ENCODE measurements at regions not wholly inside any gene's neighbourhood (a gene's known extent, or its start where the extent isn't known, plus 50 kb on each side); places are given as distances from the start of the nearest gene placed in this dataset.

DNA sequence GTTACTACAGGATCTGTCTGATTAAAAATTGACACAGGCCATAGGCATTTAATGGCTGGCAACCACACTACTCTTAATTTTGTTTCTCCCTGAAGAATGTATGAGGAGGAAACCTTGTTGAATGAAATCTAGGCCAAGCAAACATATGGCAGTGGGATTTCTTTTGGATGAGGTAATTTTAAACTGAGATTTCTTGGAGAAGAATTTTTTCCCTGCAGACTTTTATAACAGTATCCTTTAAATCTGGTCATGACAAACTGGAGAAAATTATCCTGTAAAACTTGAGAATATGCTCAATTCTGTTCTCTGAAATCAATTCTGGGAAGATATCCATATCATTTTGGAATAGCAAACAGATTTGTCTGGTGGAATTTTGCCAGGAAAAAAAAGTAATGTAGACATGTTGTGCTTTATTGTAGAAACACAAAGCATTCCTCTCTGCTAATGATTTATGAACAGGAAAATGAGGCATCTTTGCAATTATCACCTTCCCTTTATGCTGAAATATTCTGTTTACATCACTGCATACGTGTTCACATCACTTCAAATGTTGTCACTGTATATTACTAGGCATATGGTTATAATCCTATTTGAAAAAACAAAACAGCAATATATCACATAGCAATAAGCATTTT, 108.3 kb upstream of the ARSJ start:
- Histone ChIP-seq H3K4me2 (ENCODE audit: insufficient read depth in 1 of 2, low read depth in 2 of 2, low read length in 2 of 2) (no peak overlapping the region), H3K4me3 (ENCODE audit: extremely low read depth in 1 of 4, insufficient read depth in 2 of 4, low read depth in 3 of 4, low read length in 4 of 4) (no peak overlapping the region), H3K23ac (ENCODE audit: insufficient read length) (no peak overlapping the region), H3K56ac (replicated peaks; ENCODE audit: insufficient read length, low read depth, low read length) (no peak overlapping the region), H4K91ac (replicated peaks; ENCODE audit: insufficient read length, low read length) (no peak overlapping the region), H2BK20ac (ENCODE audit: low read length) (no peak overlapping the region), H4K8ac (ENCODE audit: extremely low read depth, insufficient read depth, low read length) (no peak overlapping the region), H2BK12ac (ENCODE audit: low read depth, low read length) (no peak overlapping the region), H3K9me3 (ENCODE audit: insufficient read depth in 2 of 2, low read depth in 1 of 2, low read length in 1 of 2) (peaks cover 3 to 6% of the 10 kb centered on the region in 2 experiments; a peak in 2 of 4 replicates), H2BK15ac (ENCODE audit: low read length) (no peak overlapping the region), H2BK120ac (replicated peaks; ENCODE audit: low read depth, low read length) (no peak overlapping the region), H3K14ac (ENCODE audit: insufficient read length) (no peak overlapping the region), H3K79me2 (ENCODE audit: control insufficient read depth in 1 of 2, insufficient read depth in 2 of 2, low read length in 2 of 2) (no peaks in the 10 kb centered on the region), H3K36me3 (ENCODE audit: control insufficient read depth in 2 of 4, insufficient read depth in 4 of 4, low read length in 3 of 4) (no peaks in the 10 kb centered on the region), H3K18ac (ENCODE audit: extremely low read depth, low read length) (no peak overlapping the region), H3K9ac (replicated peaks in 1 of 4; ENCODE audit: extremely low read depth in 1 of 4, low read depth in 3 of 4, low read length in 3 of 4) (no peak overlapping the region), H2BK5ac (ENCODE audit: low read depth, low read length) (no peak overlapping the region), H4K5ac (ENCODE audit: insufficient read length, low read depth, low read length) (no peak overlapping the region), H2AK5ac (ENCODE audit: low read depth, low read length) (no peak overlapping the region), H4K20me1 (replicated peaks in 1 of 2; ENCODE audit: control insufficient read depth in 1 of 2, insufficient read depth in 2 of 2, low read length in 2 of 2) (no peaks in the 10 kb centered on the region), H3K27ac (ENCODE audit: low read depth, low read length) (no peak overlapping the region), H3K4ac (replicated peaks; ENCODE audit: insufficient read length, low read depth, low read length) (no peak overlapping the region), H3K79me1 (ENCODE audit: low read depth, low read length) (no peaks in the 10 kb centered on the region), H3K27me3 (replicated peaks in 1 of 4; ENCODE audit: control insufficient read depth in 3 of 4, extremely low read depth in 1 of 4, insufficient read depth in 3 of 4, low read length in 3 of 4) (no peaks in the 10 kb centered on the region), H3K4me1 (replicated peaks in 1 of 4; ENCODE audit: control insufficient read depth in 3 of 4, insufficient read depth in 4 of 4, low read length in 3 of 4) (peaks cover 0 to 4% (median 0%) of the 10 kb centered on the region in 4 experiments; a peak in 1 of 7 replicates), H2AFZ (ENCODE audit: low read length) (no peak overlapping the region), H3K23me2 (ENCODE audit: low read depth, low read length) (no peaks in the 10 kb centered on the region)
- DNase-seq (ENCODE audit: low read depth in 1 of 2, low spot score in 2 of 2), result no peak
- POLR2A ChIA-PET (ENCODE audit: partially characterized antibody), result no interaction called here
- CTCF ChIA-PET (ENCODE audit: partially characterized antibody), result interaction anchor here (0.9 kb wide), 1 partner anchor 16 kb away, joined by 3 read pairs; no protein-coding TSS in a partner anchor
- no peak for TF ChIP-seq NANOG (IDR thresholded peaks at IDR 0.05; ENCODE audit: insufficient read depth, low read depth, low read length, poor library complexity, severe bottlenecking)
- TF ChIP-seq JUN (IDR thresholded peaks at IDR 0.05; ENCODE audit: low read depth, low read length), result no peak
- TF ChIP-seq CEBPB (IDR thresholded peaks at IDR 0.05; ENCODE audit: low read depth, low read length), result no peak
- no peak for TF ChIP-seq CHD1 (IDR thresholded peaks at IDR 0.05; ENCODE audit: low read depth, low read length)
- TF ChIP-seq, protein P1, sequence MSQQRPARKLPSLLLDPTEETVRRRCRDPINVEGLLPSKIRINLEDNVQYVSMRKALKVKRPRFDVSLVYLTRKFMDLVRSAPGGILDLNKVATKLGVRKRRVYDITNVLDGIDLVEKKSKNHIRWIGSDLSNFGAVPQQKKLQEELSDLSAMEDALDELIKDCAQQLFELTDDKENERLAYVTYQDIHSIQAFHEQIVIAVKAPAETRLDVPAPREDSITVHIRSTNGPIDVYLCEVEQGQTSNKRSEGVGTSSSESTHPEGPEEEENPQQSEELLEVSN (IDR thresholded peaks at IDR 0.05), result no peak
- TF ChIP-seq, protein P2, sequence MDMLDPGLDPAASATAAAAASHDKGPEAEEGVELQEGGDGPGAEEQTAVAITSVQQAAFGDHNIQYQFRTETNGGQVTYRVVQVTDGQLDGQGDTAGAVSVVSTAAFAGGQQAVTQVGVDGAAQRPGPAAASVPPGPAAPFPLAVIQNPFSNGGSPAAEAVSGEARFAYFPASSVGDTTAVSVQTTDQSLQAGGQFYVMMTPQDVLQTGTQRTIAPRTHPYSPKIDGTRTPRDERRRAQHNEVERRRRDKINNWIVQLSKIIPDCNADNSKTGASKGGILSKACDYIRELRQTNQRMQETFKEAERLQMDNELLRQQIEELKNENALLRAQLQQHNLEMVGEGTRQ (IDR thresholded peaks at IDR 0.05; ENCODE audit: low read length), result no peak
- no peak for TF ChIP-seq SUZ12 (IDR thresholded peaks at IDR 0.05; ENCODE audit: low read length)
- no peak for TF ChIP-seq EP300 (IDR thresholded peaks at IDR 0.05; ENCODE audit: borderline replicate concordance in 1 of 2, low read depth in 2 of 2, low read length in 2 of 2)
- no peak for TF ChIP-seq RNF2 (IDR thresholded peaks at IDR 0.05; ENCODE audit: borderline replicate concordance, low read depth, low read length, missing control alignments, poor library complexity, severe bottlenecking)
- FAIRE-seq, result no peak
- 79% methylated on average over 1 of the region's 1 CpG; no CpG with 5 or more reads in 1 of the 2 experiments for WGBS, 2 experiments (ENCODE audit: extremely low coverage in 1 of 2, insufficient coverage in 1 of 2, insufficient read length in 1 of 2, insufficient replicate concordance in 2 of 2, low coverage in 1 of 2, low lambda C conversion rate in 2 of 2, missing lambda C conversion rate in 1 of 2)

Data from H1 (cell line).